Stomach smooth muscle (tissue), 2 donors: ENCODE measurements at regions not wholly inside any gene's neighbourhood (a gene's known extent, or its start where the extent isn't known, plus 50 kb on each side); places are given as distances from the start of the nearest gene placed in this dataset.

Experiments
- H3K27ac ChIP-seq: one replicate; pipeline ENCODE4 v1.7.0; 2013; ENCODE audit warnings: mild to moderate bottlenecking, low read length, inconsistent platforms
- H3K27me3 ChIP-seq, 2 donors: one replicate each; pipeline ENCODE4 v1.7.0; 2013; ENCODE audit warnings: low read length in 2 of 2; ENCODE audit not compliant: insufficient read depth in 2 of 2, control insufficient read depth in 1 of 2
- H3K36me3 ChIP-seq, 2 donors: one replicate each; pipeline ENCODE4 v1.7.0; 2013; ENCODE audit warnings: low read length in 2 of 2; ENCODE audit not compliant: control insufficient read depth in 2 of 2, insufficient read depth in 2 of 2
- H3K4me1 ChIP-seq: one replicate; pipeline ENCODE4 v1.7.0; 2013; ENCODE audit warnings: low read length; ENCODE audit not compliant: control insufficient read depth, insufficient read depth
- H3K4me3 ChIP-seq, 2 donors: one replicate each; pipeline ENCODE4 v1.7.0; 2013; ENCODE audit warnings: low read length in 2 of 2
- H3K9ac ChIP-seq, 2 donors: one replicate each; pipeline ENCODE4 v1.7.0; 2013; ENCODE audit warnings: low read length in 2 of 2, mild to moderate bottlenecking in 1 of 2
- H3K9me3 ChIP-seq, 2 donors: one replicate each; pipeline ENCODE4 v1.7.0; 2013; ENCODE audit warnings: low read length in 2 of 2; ENCODE audit not compliant: control insufficient read depth in 2 of 2
- donor health status: healthy.
- donor health status: Pancreatic carcinoma.

- no peak overlapping the region for H3K4me3 ChIP-seq
- H3K9me3 ChIP-seq: no peaks in the 10 kb centered on the region
- no peak overlapping the region for H3K27ac ChIP-seq
- H3K9ac ChIP-seq: no peak overlapping the region
- H3K4me1 ChIP-seq: no peaks in the 10 kb centered on the region
- H3K27me3 ChIP-seq: no peaks in the 10 kb centered on the region
- no peaks in the 10 kb centered on the region for H3K36me3 ChIP-seq
Measured at GRCh38 chr13:73591861-73592260, 533.1 kb downstream of the KLF5 start.

- H3K36me3 ChIP-seq: no peaks in the 10 kb centered on the region
- no peak overlapping the region for H3K9ac ChIP-seq
- no peak overlapping the region for H3K4me3 ChIP-seq
- no peaks in the 10 kb centered on the region for H3K9me3 ChIP-seq
- H3K4me1 ChIP-seq: no peaks in the 10 kb centered on the region
- no peak overlapping the region for H3K27ac ChIP-seq
- H3K27me3 ChIP-seq: no peaks in the 10 kb centered on the region
Measured at GRCh38 chr13:73590795-73591194, 532.0 kb downstream of the KLF5 start.

GRCh38 chr13:73585236-73585635 is 526.4 kb downstream of the KLF5 start:
- Histone ChIP-seq H3K4me3 (no peak overlapping the region), H3K9ac (no peak overlapping the region), H3K4me1 (no peaks in the 10 kb centered on the region), H3K36me3 (no peaks in the 10 kb centered on the region), H3K27me3 (no peaks in the 10 kb centered on the region), H3K9me3 (no peaks in the 10 kb centered on the region), H3K27ac (no peak overlapping the region)

- Histone ChIP-seq H3K27ac (no peak overlapping the region), H3K4me1 (no peaks in the 10 kb centered on the region), H3K27me3 (no peaks in the 10 kb centered on the region), H3K9ac (no peak overlapping the region), H3K36me3 (no peaks in the 10 kb centered on the region), H3K4me3 (no peak overlapping the region), H3K9me3 (no peaks in the 10 kb centered on the region)
Measured at GRCh38 chr13:73583331-73583730, 524.5 kb downstream of the KLF5 start.

GRCh38 chr13:73580513-73581267 is 521.9 kb downstream of the KLF5 start:
- H3K27me3 ChIP-seq: no peaks in the 10 kb centered on the region
- no peak overlapping the region for H3K27ac ChIP-seq
- H3K4me3 ChIP-seq: no peak overlapping the region
- H3K9ac ChIP-seq: no peak overlapping the region
- H3K36me3 ChIP-seq: no peaks in the 10 kb centered on the region
- H3K9me3 ChIP-seq: no peaks in the 10 kb centered on the region
- no peaks in the 10 kb centered on the region for H3K4me1 ChIP-seq

- H3K36me3 ChIP-seq: no peaks in the 10 kb centered on the region
- H3K27ac ChIP-seq: no peak overlapping the region
- no peak overlapping the region for H3K4me3 ChIP-seq
- H3K27me3 ChIP-seq: no peaks in the 10 kb centered on the region
- no peak overlapping the region for H3K9ac ChIP-seq
- H3K9me3 ChIP-seq: no peaks in the 10 kb centered on the region
- H3K4me1 ChIP-seq: no peaks in the 10 kb centered on the region
Measured at GRCh38 chr13:73579574-73580274, 520.9 kb downstream of the KLF5 start.

GRCh38 chr13:73578251-73578875 is 519.6 kb downstream of the KLF5 start:
- Histone ChIP-seq H3K27ac (no peak overlapping the region), H3K4me3 (no peak overlapping the region), H3K9ac (no peak overlapping the region), H3K27me3 (no peaks in the 10 kb centered on the region), H3K4me1 (no peaks in the 10 kb centered on the region), H3K9me3 (no peaks in the 10 kb centered on the region), H3K36me3 (no peaks in the 10 kb centered on the region)

GRCh38 chr13:73576291-73576690 is 517.5 kb downstream of the KLF5 start:
- Histone ChIP-seq H3K27ac (no peak overlapping the region), H3K36me3 (no peaks in the 10 kb centered on the region), H3K4me1 (no peaks in the 10 kb centered on the region), H3K4me3 (no peak overlapping the region), H3K27me3 (no peaks in the 10 kb centered on the region), H3K9me3 (no peaks in the 10 kb centered on the region), H3K9ac (no peak overlapping the region)

GRCh38 chr13:73572824-73573223 is 514.0 kb downstream of the KLF5 start:
- no peaks in the 10 kb centered on the region for H3K36me3 ChIP-seq
- no peak overlapping the region for H3K27ac ChIP-seq
- H3K4me3 ChIP-seq: no peak overlapping the region
- H3K4me1 ChIP-seq: no peaks in the 10 kb centered on the region
- no peaks in the 10 kb centered on the region for H3K9me3 ChIP-seq
- no peak overlapping the region for H3K9ac ChIP-seq
- H3K27me3 ChIP-seq: no peaks in the 10 kb centered on the region

- Histone ChIP-seq H3K4me1 (no peaks in the 10 kb centered on the region), H3K27me3 (no peaks in the 10 kb centered on the region), H3K9me3 (no peaks in the 10 kb centered on the region), H3K27ac (no peak overlapping the region), H3K9ac (no peak overlapping the region), H3K4me3 (no peak overlapping the region), H3K36me3 (no peaks in the 10 kb centered on the region)
Measured at GRCh38 chr13:73571376-73571775, 512.6 kb downstream of the KLF5 start.

- Histone ChIP-seq H3K36me3 (no peaks in the 10 kb centered on the region), H3K4me3 (no peak overlapping the region), H3K9ac (no peak overlapping the region), H3K4me1 (no peaks in the 10 kb centered on the region), H3K27ac (no peak overlapping the region), H3K27me3 (no peaks in the 10 kb centered on the region), H3K9me3 (peaks cover 0 to 3% of the 10 kb centered on the region in 2 donors)
Measured at GRCh38 chr13:73556902-73557301, 498.1 kb downstream of the KLF5 start.
